Loucy (cell line): ENCODE measurements at regions not wholly inside any gene's neighbourhood (a gene's known extent, or its start where the extent isn't known, plus 50 kb on each side); places are given as distances from the start of the nearest gene placed in this dataset.

ENCODE experiments used
- H2AFZ ChIP-seq: fragments of 200-600 bp; sonication (generic); 2 replicates; pipeline ENCODE4 v1.6.0; 2016; ENCODE audit warnings: antibody characterized with exemption, mild to moderate bottlenecking, low read length, moderate library complexity
- H3F3A ChIP-seq: fragments of 200-600 bp; 2 replicates; pipeline ENCODE4 v1.6.0; 2016; ENCODE audit warnings: antibody characterized with exemption, low read depth, mild to moderate bottlenecking
- H3K27me3 ChIP-seq: fragments of 200-600 bp; sonication (generic); 2 replicates; pipeline ENCODE4 v1.6.1; 2014; ENCODE audit warnings: low read length, mild to moderate bottlenecking; ENCODE audit not compliant: insufficient read depth, poor library complexity, severe bottlenecking
- H3K36me3 ChIP-seq: fragments of 200-600 bp; sonication (generic); 2 replicates; pipeline ENCODE4 v1.6.1; 2016; ENCODE audit warnings: low read length; ENCODE audit not compliant: insufficient read depth
- H3K4me1 ChIP-seq: fragments of 200-600 bp; sonication (generic); 2 replicates; pipeline ENCODE4 v1.5.1; 2014; ENCODE audit warnings: low read length, mild to moderate bottlenecking; ENCODE audit not compliant: insufficient read depth, poor library complexity, severe bottlenecking
- H3K4me2 ChIP-seq: fragments of 200-600 bp; sonication (generic); 2 replicates; pipeline ENCODE4 v1.6.0; 2014; ENCODE audit warnings: antibody characterized with exemption, low read length, low read depth, mild to moderate bottlenecking; ENCODE audit not compliant: poor library complexity, severe bottlenecking
- H3K4me3 ChIP-seq: fragments of 200-600 bp; sonication (generic); 2 replicates; pipeline ENCODE4 v1.5.1; 2014; ENCODE audit warnings: low read length, mild to moderate bottlenecking, mixed read lengths; ENCODE audit not compliant: poor library complexity, severe bottlenecking
- H3K79me2 ChIP-seq: fragments of 200-600 bp; sonication (generic); 2 replicates; pipeline ENCODE4 v1.6.1; 2014; ENCODE audit warnings: low read length; ENCODE audit not compliant: insufficient read depth
- H3K9ac ChIP-seq: fragments of 200-600 bp; sonication (generic); 2 replicates; pipeline ENCODE4 v1.6.0; 2014; ENCODE audit warnings: mild to moderate bottlenecking, low read depth, low read length, moderate library complexity; ENCODE audit not compliant: poor library complexity, severe bottlenecking
- H3K9me2 ChIP-seq: fragments of 200-600 bp; sonication (generic); replicated peaks from 2 replicates; pipeline ENCODE4 v1.6.1; 2016; ENCODE audit warnings: low read depth, low read length, mixed read lengths
- H3K9me3 ChIP-seq: fragments of 200-600 bp; sonication (generic); 2 replicates; pipeline ENCODE4 v1.6.1; 2014; ENCODE audit warnings: mild to moderate bottlenecking, antibody characterized with exemption, low read length, low read depth; ENCODE audit not compliant: insufficient read depth
- H4K20me1 ChIP-seq: fragments of 200-600 bp; sonication (generic); 2 replicates; pipeline ENCODE4 v1.6.0; 2014; ENCODE audit warnings: antibody characterized with exemption, low read length, mild to moderate bottlenecking; ENCODE audit not compliant: insufficient read depth, poor library complexity, severe bottlenecking
- CTCF ChIP-seq: fragments of 200-600 bp; sonication (generic); conservative IDR thresholded peaks from 2 replicates; pipeline ENCODE4 v1.5.1; 2014; ENCODE audit warnings: mild to moderate bottlenecking, antibody characterized with exemption, low read length
- EZH2phosphoT487 ChIP-seq: fragments of 200-600 bp; IDR thresholded peaks from 2 replicates; pipeline ENCODE4 v1.6.1; 2018; ENCODE audit warnings: antibody characterized with exemption, mild to moderate bottlenecking, moderate library complexity, borderline replicate concordance

GRCh38 chr11:95337175-95337957 is 106.4 kb upstream of the SESN3 start:
- H3K4me1 ChIP-seq, result peaks cover 21% of the 10 kb centered on the region
- no peaks in the 10 kb centered on the region for H3K27me3 ChIP-seq
- H3F3A ChIP-seq, result no peaks in the 10 kb centered on the region
- no peaks in the 10 kb centered on the region for H3K9me2 ChIP-seq
- no peak overlapping the region for H3K4me2 ChIP-seq
- no peaks in the 10 kb centered on the region for H3K36me3 ChIP-seq
- H3K9ac ChIP-seq, result no peak overlapping the region
- peak overlapping the region; percentile 78 for H2AFZ ChIP-seq
- no peaks in the 10 kb centered on the region for H3K9me3 ChIP-seq
- H3K4me3 ChIP-seq, result no peak overlapping the region
- H4K20me1 ChIP-seq, result no peaks in the 10 kb centered on the region
- TF ChIP-seq CTCF (no peak), EZH2phosphoT487 (no peak)
- no peaks in the 10 kb centered on the region for H3K79me2 ChIP-seq

GRCh38 chr11:95335989-95336388 is 105.0 kb upstream of the SESN3 start:
- Histone ChIP-seq H2AFZ (0 out of 2 replicates have a peak overlapping the region, but pooled peaks have one; percentile 7), H3K79me2 (no peaks in the 10 kb centered on the region), H3K36me3 (no peaks in the 10 kb centered on the region), H3K4me1 (peaks cover 21% of the 10 kb centered on the region), H4K20me1 (no peaks in the 10 kb centered on the region), H3K9ac (no peak overlapping the region), H3K4me2 (peak overlapping the region; percentile 43), H3K9me3 (no peaks in the 10 kb centered on the region), H3K27me3 (no peaks in the 10 kb centered on the region), H3K9me2 (no peaks in the 10 kb centered on the region), H3F3A (no peaks in the 10 kb centered on the region), H3K4me3 (peak overlapping the region; percentile 9)
- TF ChIP-seq CTCF, result no peak
- TF ChIP-seq EZH2phosphoT487, result no peak

- H3K79me2 ChIP-seq, result no peaks in the 10 kb centered on the region
- no peak overlapping the region for H2AFZ ChIP-seq
- no peaks in the 10 kb centered on the region for H3K9me2 ChIP-seq
- H3F3A ChIP-seq, result no peaks in the 10 kb centered on the region
- no peak overlapping the region for H3K4me3 ChIP-seq
- H4K20me1 ChIP-seq, result no peaks in the 10 kb centered on the region
- H3K4me1 ChIP-seq, result peaks cover 15% of the 10 kb centered on the region
- no peak overlapping the region for H3K4me2 ChIP-seq
- H3K9ac ChIP-seq, result no peak overlapping the region
- H3K36me3 ChIP-seq, result no peaks in the 10 kb centered on the region
- TF ChIP-seq EZH2phosphoT487, result no peak
- no peak for TF ChIP-seq CTCF
- no peaks in the 10 kb centered on the region for H3K27me3 ChIP-seq
- no peaks in the 10 kb centered on the region for H3K9me3 ChIP-seq
Observed at GRCh38 chr11:95331161-95331560, 100.2 kb upstream of the SESN3 start.
